ENCODE measurements at regions not wholly inside any gene's neighbourhood (a gene's known extent, or its start where the extent isn't known, plus 50 kb on each side); places are given as distances from the start of the nearest gene placed in this dataset.

- Histone ChIP-seq H3K9ac (ENCODE audit: low read depth, low read length) (no peak overlapping the region), H3K27me3 (ENCODE audit: control insufficient read depth, insufficient read depth, low read length) (no peaks in the 10 kb centered on the region), H3K36me3 (ENCODE audit: control insufficient read depth, insufficient read depth, low read length) (no peaks in the 10 kb centered on the region), H3K4me1 (ENCODE audit: control insufficient read depth, insufficient read depth, low read length) (no peaks in the 10 kb centered on the region), H3K4me3 (ENCODE audit: low read depth, low read length) (no peak overlapping the region), H3K9me3 (ENCODE audit: control insufficient read depth, insufficient read depth, low read length) (no peaks in the 10 kb centered on the region)
Measured at GRCh38 chr4:59179372-59179771, 2020.8 kb upstream of the ADGRL3 start.

- Histone ChIP-seq H3K9me3 (ENCODE audit: control insufficient read depth, insufficient read depth, low read length) (no peaks in the 10 kb centered on the region), H3K36me3 (ENCODE audit: control insufficient read depth, insufficient read depth, low read length) (no peaks in the 10 kb centered on the region), H3K4me3 (ENCODE audit: low read depth, low read length) (no peak overlapping the region), H3K4me1 (ENCODE audit: control insufficient read depth, insufficient read depth, low read length) (no peaks in the 10 kb centered on the region), H3K27me3 (ENCODE audit: control insufficient read depth, insufficient read depth, low read length) (no peaks in the 10 kb centered on the region), H3K9ac (ENCODE audit: low read depth, low read length) (no peak overlapping the region)
Measured at GRCh38 chr4:59180161-59180560, 2020.0 kb upstream of the ADGRL3 start.

- Histone ChIP-seq H3K9me3 (ENCODE audit: control insufficient read depth, insufficient read depth, low read length) (no peaks in the 10 kb centered on the region), H3K27me3 (ENCODE audit: control insufficient read depth, insufficient read depth, low read length) (no peaks in the 10 kb centered on the region), H3K4me1 (ENCODE audit: control insufficient read depth, insufficient read depth, low read length) (no peaks in the 10 kb centered on the region), H3K36me3 (ENCODE audit: control insufficient read depth, insufficient read depth, low read length) (no peaks in the 10 kb centered on the region), H3K4me3 (ENCODE audit: low read depth, low read length) (no peak overlapping the region), H3K9ac (ENCODE audit: low read depth, low read length) (no peak overlapping the region)
Measured at GRCh38 chr4:59180969-59181368, 2019.2 kb upstream of the ADGRL3 start.

- Histone ChIP-seq H3K27me3 (ENCODE audit: control insufficient read depth, insufficient read depth, low read length) (no peaks in the 10 kb centered on the region), H3K9me3 (ENCODE audit: control insufficient read depth, insufficient read depth, low read length) (no peaks in the 10 kb centered on the region), H3K4me1 (ENCODE audit: control insufficient read depth, insufficient read depth, low read length) (no peaks in the 10 kb centered on the region), H3K9ac (ENCODE audit: low read depth, low read length) (no peak overlapping the region), H3K4me3 (ENCODE audit: low read depth, low read length) (no peak overlapping the region), H3K36me3 (ENCODE audit: control insufficient read depth, insufficient read depth, low read length) (no peaks in the 10 kb centered on the region)
Measured at GRCh38 chr4:59195839-59196238, 2004.3 kb upstream of the ADGRL3 start.

- Histone ChIP-seq H3K9me3 (ENCODE audit: control insufficient read depth, insufficient read depth, low read length) (no peaks in the 10 kb centered on the region), H3K27me3 (ENCODE audit: control insufficient read depth, insufficient read depth, low read length) (no peaks in the 10 kb centered on the region), H3K36me3 (ENCODE audit: control insufficient read depth, insufficient read depth, low read length) (no peaks in the 10 kb centered on the region), H3K9ac (ENCODE audit: low read depth, low read length) (no peak overlapping the region), H3K4me3 (ENCODE audit: low read depth, low read length) (no peak overlapping the region), H3K4me1 (ENCODE audit: control insufficient read depth, insufficient read depth, low read length) (no peaks in the 10 kb centered on the region)
Measured at GRCh38 chr4:59200992-59201391, 1999.1 kb upstream of the ADGRL3 start.

GRCh38 chr4:59217910-59218631 lies 1982.1 kb upstream of the ADGRL3 start:
- H3K36me3 ChIP-seq (ENCODE audit: control insufficient read depth, insufficient read depth, low read length) = no peaks in the 10 kb centered on the region
- H3K4me3 ChIP-seq (ENCODE audit: low read depth, low read length) = no peak overlapping the region
- no peaks in the 10 kb centered on the region for H3K27me3 ChIP-seq (ENCODE audit: control insufficient read depth, insufficient read depth, low read length)
- no peaks in the 10 kb centered on the region for H3K4me1 ChIP-seq (ENCODE audit: control insufficient read depth, insufficient read depth, low read length)
- no peaks in the 10 kb centered on the region for H3K9me3 ChIP-seq (ENCODE audit: control insufficient read depth, insufficient read depth, low read length)
- no peak overlapping the region for H3K9ac ChIP-seq (ENCODE audit: low read depth, low read length)

- no peak overlapping the region for H3K9ac ChIP-seq (ENCODE audit: low read depth, low read length)
- H3K27me3 ChIP-seq (ENCODE audit: control insufficient read depth, insufficient read depth, low read length) = no peaks in the 10 kb centered on the region
- no peak overlapping the region for H3K4me3 ChIP-seq (ENCODE audit: low read depth, low read length)
- H3K4me1 ChIP-seq (ENCODE audit: control insufficient read depth, insufficient read depth, low read length) = no peaks in the 10 kb centered on the region
- H3K36me3 ChIP-seq (ENCODE audit: control insufficient read depth, insufficient read depth, low read length) = no peaks in the 10 kb centered on the region
- H3K9me3 ChIP-seq (ENCODE audit: control insufficient read depth, insufficient read depth, low read length) = no peaks in the 10 kb centered on the region
Measured at GRCh38 chr4:59222221-59222620, 1977.9 kb upstream of the ADGRL3 start.

GRCh38 chr4:59223292-59223941 lies 1976.7 kb upstream of the ADGRL3 start:
- H3K4me3 ChIP-seq (ENCODE audit: low read depth, low read length) = no peak overlapping the region
- no peaks in the 10 kb centered on the region for H3K9me3 ChIP-seq (ENCODE audit: control insufficient read depth, insufficient read depth, low read length)
- H3K27me3 ChIP-seq (ENCODE audit: control insufficient read depth, insufficient read depth, low read length) = no peaks in the 10 kb centered on the region

GRCh38 chr4:59238212-59238611 lies 1961.9 kb upstream of the ADGRL3 start:
- no peak overlapping the region for H3K4me3 ChIP-seq (ENCODE audit: low read depth, low read length)
- H3K27me3 ChIP-seq (ENCODE audit: control insufficient read depth, insufficient read depth, low read length) = no peaks in the 10 kb centered on the region
- H3K9me3 ChIP-seq (ENCODE audit: control insufficient read depth, insufficient read depth, low read length) = no peaks in the 10 kb centered on the region
- H3K9ac ChIP-seq (ENCODE audit: low read depth, low read length) = no peak overlapping the region
- H3K4me1 ChIP-seq (ENCODE audit: control insufficient read depth, insufficient read depth, low read length) = no peaks in the 10 kb centered on the region
- no peaks in the 10 kb centered on the region for H3K36me3 ChIP-seq (ENCODE audit: control insufficient read depth, insufficient read depth, low read length)

More at GRCh38 chr4:59223292-59223941, 1976.7 kb upstream of the ADGRL3 start:
- no peaks in the 10 kb centered on the region for H3K36me3 ChIP-seq (ENCODE audit: control insufficient read depth, insufficient read depth, low read length)
- no peak overlapping the region for H3K9ac ChIP-seq (ENCODE audit: low read depth, low read length)
- H3K4me1 ChIP-seq (ENCODE audit: control insufficient read depth, insufficient read depth, low read length) = no peaks in the 10 kb centered on the region

GRCh38 chr4:59240011-59240410 lies 1960.1 kb upstream of the ADGRL3 start:
- H3K4me1 ChIP-seq (ENCODE audit: control insufficient read depth, insufficient read depth, low read length) = no peaks in the 10 kb centered on the region
- H3K36me3 ChIP-seq (ENCODE audit: control insufficient read depth, insufficient read depth, low read length) = no peaks in the 10 kb centered on the region
- H3K9ac ChIP-seq (ENCODE audit: low read depth, low read length) = no peak overlapping the region
- no peaks in the 10 kb centered on the region for H3K27me3 ChIP-seq (ENCODE audit: control insufficient read depth, insufficient read depth, low read length)
- no peaks in the 10 kb centered on the region for H3K9me3 ChIP-seq (ENCODE audit: control insufficient read depth, insufficient read depth, low read length)
- H3K4me3 ChIP-seq (ENCODE audit: low read depth, low read length) = no peak overlapping the region

- no peaks in the 10 kb centered on the region for H3K36me3 ChIP-seq (ENCODE audit: control insufficient read depth, insufficient read depth, low read length)
- H3K27me3 ChIP-seq (ENCODE audit: control insufficient read depth, insufficient read depth, low read length) = no peaks in the 10 kb centered on the region
- H3K4me1 ChIP-seq (ENCODE audit: control insufficient read depth, insufficient read depth, low read length) = no peaks in the 10 kb centered on the region
- no peaks in the 10 kb centered on the region for H3K9me3 ChIP-seq (ENCODE audit: control insufficient read depth, insufficient read depth, low read length)
- H3K9ac ChIP-seq (ENCODE audit: low read depth, low read length) = no peak overlapping the region
- no peak overlapping the region for H3K4me3 ChIP-seq (ENCODE audit: low read depth, low read length)
Measured at GRCh38 chr4:59243038-59243437, 1957.1 kb upstream of the ADGRL3 start.

GRCh38 chr4:59247032-59247431 lies 1953.1 kb upstream of the ADGRL3 start:
- Histone ChIP-seq H3K9ac (ENCODE audit: low read depth, low read length) (no peak overlapping the region), H3K9me3 (ENCODE audit: control insufficient read depth, insufficient read depth, low read length) (no peaks in the 10 kb centered on the region), H3K4me1 (ENCODE audit: control insufficient read depth, insufficient read depth, low read length) (no peaks in the 10 kb centered on the region), H3K27me3 (ENCODE audit: control insufficient read depth, insufficient read depth, low read length) (no peaks in the 10 kb centered on the region), H3K36me3 (ENCODE audit: control insufficient read depth, insufficient read depth, low read length) (no peaks in the 10 kb centered on the region), H3K4me3 (ENCODE audit: low read depth, low read length) (no peak overlapping the region)

Data from iPS-15b (cell line).